GM10248 (cell line): ENCODE measurements at regions not wholly inside any gene's neighbourhood (a gene's known extent, or its start where the extent isn't known, plus 50 kb on each side); places are given as distances from the start of the nearest gene placed in this dataset.
"Not testable (repeated sequence)": the region's sequence is repeated elsewhere in the genome, so short reads cannot be mapped to it uniquely, and the experiment has no call there.

Source experiments
- CTCF ChIA-PET: fragments of 300-600 bp; sonication (Branson Sonifier 250); formaldehyde crosslinking; extraction: SDS; loops from one replicate; lab custom pipeline; 2021; ENCODE audit warnings: antibody characterized with exemption; lab: Yijun Ruan, JAX
- POLR2A ChIA-PET: fragments of 350-650 bp; sonication (Branson Sonifier 250); formaldehyde crosslinking; extraction: SDS; loops from one replicate; lab custom pipeline; 2020; ENCODE audit warnings: antibody characterized with exemption; lab: Yijun Ruan, JAX
- DNase-seq: peaks from one replicate; pipeline ENCODE4 v3.0.0; 2012; ENCODE audit errors: extremely low spot score
- TF ChIP-seq, protein P1 (sequence below): IDR thresholded peaks from 2 replicates; pipeline ENCODE4 v1.5.1; 2012; ENCODE audit warnings: mild to moderate bottlenecking, low read depth; ENCODE audit errors: extremely low read depth, missing control alignments, control extremely low read depth

DNA sequence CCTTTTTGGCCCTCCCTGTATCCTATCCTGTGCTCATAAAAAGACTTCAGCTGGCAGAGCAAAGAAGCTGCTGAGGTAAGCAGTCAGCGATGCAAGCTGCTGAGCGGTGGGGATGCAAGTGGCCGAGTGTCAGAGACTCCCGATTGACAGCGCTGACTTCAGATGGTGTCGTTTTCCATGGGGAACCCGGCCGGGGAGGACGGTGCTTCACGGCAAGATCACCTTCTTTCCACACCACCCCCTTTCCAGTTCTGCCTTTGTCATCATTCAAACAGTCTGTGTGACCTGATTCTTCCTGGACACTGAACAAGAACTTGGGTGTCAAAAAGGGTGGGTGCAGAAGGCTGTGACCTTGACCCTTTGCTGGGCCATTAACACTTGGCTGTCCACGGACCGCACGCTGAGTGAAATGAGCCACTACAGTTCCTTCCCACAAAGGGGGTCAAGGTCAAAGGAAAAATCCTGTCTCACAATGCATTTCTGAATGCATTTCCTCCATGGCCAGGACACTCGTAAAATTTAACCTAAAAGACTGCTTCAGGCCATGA, 52.9 kb upstream of the UNC93A start:
- TF ChIP-seq, protein P1, sequence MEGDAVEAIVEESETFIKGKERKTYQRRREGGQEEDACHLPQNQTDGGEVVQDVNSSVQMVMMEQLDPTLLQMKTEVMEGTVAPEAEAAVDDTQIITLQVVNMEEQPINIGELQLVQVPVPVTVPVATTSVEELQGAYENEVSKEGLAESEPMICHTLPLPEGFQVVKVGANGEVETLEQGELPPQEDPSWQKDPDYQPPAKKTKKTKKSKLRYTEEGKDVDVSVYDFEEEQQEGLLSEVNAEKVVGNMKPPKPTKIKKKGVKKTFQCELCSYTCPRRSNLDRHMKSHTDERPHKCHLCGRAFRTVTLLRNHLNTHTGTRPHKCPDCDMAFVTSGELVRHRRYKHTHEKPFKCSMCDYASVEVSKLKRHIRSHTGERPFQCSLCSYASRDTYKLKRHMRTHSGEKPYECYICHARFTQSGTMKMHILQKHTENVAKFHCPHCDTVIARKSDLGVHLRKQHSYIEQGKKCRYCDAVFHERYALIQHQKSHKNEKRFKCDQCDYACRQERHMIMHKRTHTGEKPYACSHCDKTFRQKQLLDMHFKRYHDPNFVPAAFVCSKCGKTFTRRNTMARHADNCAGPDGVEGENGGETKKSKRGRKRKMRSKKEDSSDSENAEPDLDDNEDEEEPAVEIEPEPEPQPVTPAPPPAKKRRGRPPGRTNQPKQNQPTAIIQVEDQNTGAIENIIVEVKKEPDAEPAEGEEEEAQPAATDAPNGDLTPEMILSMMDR = no peak
- POLR2A ChIA-PET = no interaction called here
- DNase-seq = no peak
- CTCF ChIA-PET = no interaction called here

GRCh38 chr6:167238694-167239467, 52.2 kb upstream of the UNC93A start:
- CTCF ChIA-PET = no interaction called here
- POLR2A ChIA-PET = no interaction called here
- TF ChIP-seq, protein P1 = no peak
- DNase-seq = no peak

DNA sequence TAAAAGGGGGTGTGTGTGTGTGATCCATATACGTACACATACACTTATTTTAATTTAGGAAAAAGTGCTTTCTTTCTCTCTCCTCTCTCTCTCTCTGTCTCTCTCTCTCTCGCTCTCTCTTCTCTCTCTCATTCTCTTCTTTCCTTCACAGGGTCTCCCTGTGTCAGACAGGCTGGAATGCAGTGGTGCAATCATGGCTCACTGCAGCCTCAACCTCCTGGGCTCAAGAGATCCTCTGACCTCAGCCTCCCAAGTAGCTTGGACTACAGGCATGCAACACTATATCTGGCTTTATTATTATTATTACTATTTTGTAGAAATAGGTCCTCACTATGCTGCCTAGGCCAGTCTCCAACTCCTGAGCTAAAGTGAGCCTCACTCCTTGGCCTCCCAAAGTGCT, 51.6 kb upstream of the UNC93A start:
- POLR2A ChIA-PET, CTCF ChIA-PET, DNase-seq: not testable (repeated sequence)

- ChIA-PET CTCF (no interaction called here), POLR2A (no interaction called here)
- TF ChIP-seq, protein P1 = no peak
- DNase-seq = no peak
Measured at GRCh38 chr6:167240034-167240541, 51.0 kb upstream of the UNC93A start.
